NCI-H146 (cell line): ENCODE measurements at regions not wholly inside any gene's neighbourhood (a gene's known extent, or its start where the extent isn't known, plus 50 kb on each side); places are given as distances from the start of the nearest gene placed in this dataset.
"Not testable (repeated sequence)": the region's sequence is repeated elsewhere in the genome, so short reads cannot be mapped to it uniquely, and the experiment has no call there.

Source experiments
- DNase-seq: peaks from one replicate; lab custom pipeline; 2025; lab: John Stamatoyannopoulos, UW

DNA sequence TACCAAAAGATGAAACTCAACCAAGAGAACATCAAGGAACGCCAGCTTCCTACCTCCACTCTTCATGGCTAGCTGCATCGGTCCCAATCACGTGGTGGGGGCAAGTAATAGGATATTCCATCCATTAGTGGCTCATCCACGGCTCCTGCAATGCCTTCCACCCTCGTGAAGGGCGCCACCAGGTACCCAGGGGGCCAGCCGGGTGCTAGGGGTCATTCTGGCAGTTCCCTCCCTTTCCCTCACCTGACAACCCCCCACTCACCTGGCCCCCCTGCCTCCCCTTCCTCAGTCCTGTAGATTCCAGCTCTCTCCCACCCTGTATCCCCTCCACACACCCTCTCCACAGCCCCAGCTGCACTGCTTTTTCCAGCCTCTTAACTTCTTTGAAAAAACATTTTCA lies 161.9 kb downstream of the URI1 start:
- DNase-seq = no peak

GRCh38 chr19:30105316-30105715 lies 163.3 kb downstream of the URI1 start:
- DNase-seq = no peak

- DNase-seq = no peak
These were observed 163.7 kb downstream of the URI1 start for GRCh38 chr19:30105727-30106126.

- DNase-seq = no peak
These were observed 164.5 kb downstream of the URI1 start for GRCh38 chr19:30106417-30107095.

DNA sequence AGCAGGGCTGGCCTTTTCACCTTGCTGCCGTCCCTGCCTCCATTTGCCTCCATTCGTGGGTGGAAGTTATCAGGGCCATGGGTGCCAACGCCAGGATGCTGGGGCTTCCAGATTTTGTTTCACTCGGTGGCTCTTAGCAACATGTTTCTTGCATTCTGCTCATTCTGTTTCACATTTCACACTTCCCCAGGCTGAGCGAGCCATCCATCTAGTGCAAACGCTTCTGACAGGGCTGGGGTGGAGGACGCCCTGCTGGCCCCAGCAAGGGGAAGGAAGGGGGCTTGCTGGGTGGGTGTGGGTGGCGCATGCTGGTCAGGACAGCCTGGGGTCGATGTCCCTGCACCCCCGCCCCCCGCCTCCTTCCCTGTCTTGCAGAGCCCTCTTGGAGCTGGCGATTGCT lies 165.2 kb downstream of the URI1 start:
- DNase-seq = no peak

DNA sequence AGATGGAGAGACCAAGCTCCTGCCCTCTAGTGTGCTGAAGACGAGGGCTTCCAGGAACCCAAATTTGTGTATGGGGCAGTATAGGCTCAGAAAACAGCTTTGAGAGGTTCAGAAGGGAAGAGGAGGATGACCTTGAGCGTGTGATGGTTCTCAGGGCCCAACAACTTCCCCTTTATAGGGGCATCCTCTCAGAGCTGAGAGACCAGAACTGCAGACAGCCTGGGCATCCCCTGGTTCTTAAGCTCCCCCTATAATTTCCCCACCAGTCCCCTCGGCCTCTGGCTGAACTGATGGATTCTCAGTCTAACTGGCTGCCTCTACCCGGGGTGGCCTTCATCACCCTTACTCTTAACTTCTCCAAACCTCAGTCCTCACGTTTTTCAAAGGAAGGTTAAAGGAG lies 167.5 kb downstream of the URI1 start:
- no peak for DNase-seq

GRCh38 chr19:30111021-30111855 lies 169.2 kb downstream of the URI1 start:
- DNase-seq = no peak

DNA sequence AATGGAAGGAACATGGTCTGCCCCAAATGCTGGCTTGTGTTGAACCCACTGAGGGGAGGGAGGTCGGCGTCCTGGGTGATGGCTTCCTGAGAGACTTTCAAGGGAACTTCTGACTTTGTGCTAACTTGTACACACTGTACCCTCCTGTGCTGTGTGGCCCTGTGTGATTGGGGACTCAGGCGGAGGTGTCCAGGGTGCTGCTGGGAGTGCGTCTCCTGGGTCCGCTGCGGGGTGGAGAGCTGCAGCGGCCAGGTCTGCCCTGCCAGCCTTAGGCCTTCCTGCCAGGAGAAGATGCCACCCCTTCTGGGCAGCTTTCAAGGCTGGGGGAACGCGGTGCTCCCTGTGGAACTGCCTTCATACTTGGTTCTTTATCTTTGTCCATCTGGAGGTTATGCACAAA lies 170.1 kb downstream of the URI1 start:
- no peak for DNase-seq

DNA sequence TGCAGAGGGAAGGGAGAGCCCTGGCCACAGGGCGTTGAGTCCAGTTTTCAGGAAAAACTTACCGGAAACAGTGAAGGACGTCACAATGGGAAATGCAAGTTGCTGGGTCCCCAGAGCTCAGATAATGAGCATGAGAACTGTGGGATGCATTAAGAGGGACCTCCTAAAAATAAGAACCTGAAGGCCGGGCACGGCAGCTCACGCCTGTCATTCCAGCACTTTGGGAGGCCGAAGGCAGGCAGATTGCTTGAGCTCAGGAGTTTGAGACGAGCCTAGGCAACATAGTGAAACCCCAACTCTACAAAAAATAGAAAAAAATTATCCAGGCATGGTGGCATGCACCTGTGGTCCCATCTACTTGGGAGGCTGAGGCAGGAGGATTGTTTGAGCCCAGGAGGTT lies 170.6 kb downstream of the URI1 start:
- DNase-seq = no peak

DNA sequence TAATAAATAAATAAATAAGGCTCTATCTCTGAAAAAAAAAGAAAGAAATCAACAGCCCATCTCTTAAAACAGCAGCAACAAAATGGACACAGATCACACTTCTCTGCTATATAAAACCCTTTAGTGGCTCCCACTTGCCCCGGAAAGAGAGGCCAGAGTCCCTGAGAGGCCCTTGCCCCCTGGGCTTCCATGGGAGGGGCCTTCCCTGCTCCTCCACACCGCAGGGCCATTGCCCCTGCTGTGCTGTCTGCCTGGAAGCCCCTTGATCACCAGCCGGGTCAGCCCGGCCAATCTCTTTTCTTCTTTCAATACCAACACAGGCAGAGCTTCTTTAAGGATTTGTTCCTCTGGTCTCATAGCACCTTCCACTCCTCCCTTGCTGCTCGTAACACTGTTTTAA lies 171.1 kb downstream of the URI1 start:
- no peak for DNase-seq

DNA sequence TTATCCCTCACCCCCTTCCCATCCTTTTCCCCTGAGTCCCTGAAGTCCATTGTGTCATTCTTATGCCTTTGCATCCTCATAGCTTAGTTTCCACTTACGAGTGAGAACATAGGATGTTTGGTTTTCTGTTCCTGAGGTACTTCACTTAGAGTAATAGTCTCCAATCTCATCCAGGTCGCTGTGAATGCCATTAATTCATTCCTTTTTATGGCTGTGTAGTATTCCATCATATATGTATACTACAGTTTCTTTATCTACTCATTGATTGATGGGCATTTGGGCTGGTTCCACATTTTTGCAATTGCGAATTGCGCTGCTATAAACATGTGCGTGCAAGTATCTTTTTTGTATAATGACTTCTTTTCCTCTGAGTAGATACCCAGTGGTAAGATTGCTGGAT lies 172.1 kb downstream of the URI1 start:
- not testable (repeated sequence) for DNase-seq

- DNase-seq = no peak
These were observed 173.9 kb downstream of the URI1 start for GRCh38 chr19:30115947-30116346.

- no peak for DNase-seq
These were observed 174.5 kb downstream of the URI1 start for GRCh38 chr19:30116530-30116929.

DNA sequence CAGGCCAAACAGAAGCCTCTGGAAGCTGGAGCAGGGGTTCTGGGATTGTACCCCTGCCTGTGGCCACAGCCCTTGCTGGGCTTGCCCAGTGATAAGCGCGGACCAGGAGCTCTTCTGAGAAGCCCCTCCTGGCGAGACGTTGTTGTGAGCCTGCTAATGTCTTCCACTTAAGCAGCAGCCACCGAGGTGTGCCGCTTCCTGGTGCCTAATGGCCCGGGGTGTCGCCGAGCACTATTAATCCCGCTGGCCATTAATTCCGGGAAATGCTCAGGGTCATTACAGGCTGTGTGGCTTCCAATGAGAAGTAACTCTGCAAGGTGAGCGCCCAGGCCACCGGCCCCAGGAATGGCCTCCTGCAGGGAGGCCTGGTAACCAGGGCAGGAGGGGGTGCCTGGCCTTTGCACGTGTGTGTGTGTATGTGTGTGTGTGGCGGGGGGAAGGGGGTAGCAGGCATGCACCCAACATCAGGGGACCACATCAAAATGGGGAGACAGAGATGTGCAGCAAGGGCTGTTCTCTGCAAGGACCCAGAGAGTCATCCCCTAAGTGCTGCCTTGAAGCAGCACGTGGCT lies 175.0 kb downstream of the URI1 start:
- DNase-seq = no peak

DNA sequence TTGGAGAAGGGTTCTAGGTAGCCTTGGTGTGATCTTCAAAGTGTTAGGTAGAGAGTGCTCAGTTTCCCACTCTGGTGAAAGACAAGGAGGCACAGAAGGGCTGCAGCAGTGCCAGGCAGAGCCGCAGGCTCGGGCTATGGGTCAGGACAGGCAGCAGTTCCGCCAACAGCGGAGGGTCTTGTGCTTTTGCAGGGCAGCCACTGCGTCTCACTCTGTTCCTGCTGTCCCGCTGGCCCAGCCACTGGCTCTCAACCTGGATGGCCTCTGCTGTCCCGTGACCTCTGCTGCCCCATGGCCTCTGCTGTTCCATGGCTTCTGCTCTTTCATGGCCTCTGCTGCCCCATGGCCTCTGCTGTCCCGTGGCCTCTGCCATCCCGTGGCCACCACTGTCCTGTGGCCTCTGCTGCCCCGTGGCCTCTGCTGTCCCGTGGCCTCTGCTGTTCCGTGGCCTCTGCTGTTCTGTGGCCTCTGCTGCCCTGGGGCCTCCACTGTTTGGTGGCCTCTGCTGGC lies 175.7 kb downstream of the URI1 start:
- DNase-seq = no peak

- no peak for DNase-seq
These were observed 176.2 kb downstream of the URI1 start for GRCh38 chr19:30118221-30118620.

GRCh38 chr19:30118760-30119159 lies 176.7 kb downstream of the URI1 start:
- DNase-seq = no peak

- DNase-seq = no peak
These were observed 177.3 kb downstream of the URI1 start for GRCh38 chr19:30119180-30119908.

- DNase-seq = no peak
These were observed 178.9 kb downstream of the URI1 start for GRCh38 chr19:30120860-30121484.

- no peak for DNase-seq
These were observed 180.4 kb downstream of the URI1 start for GRCh38 chr19:30122431-30122830.

DNA sequence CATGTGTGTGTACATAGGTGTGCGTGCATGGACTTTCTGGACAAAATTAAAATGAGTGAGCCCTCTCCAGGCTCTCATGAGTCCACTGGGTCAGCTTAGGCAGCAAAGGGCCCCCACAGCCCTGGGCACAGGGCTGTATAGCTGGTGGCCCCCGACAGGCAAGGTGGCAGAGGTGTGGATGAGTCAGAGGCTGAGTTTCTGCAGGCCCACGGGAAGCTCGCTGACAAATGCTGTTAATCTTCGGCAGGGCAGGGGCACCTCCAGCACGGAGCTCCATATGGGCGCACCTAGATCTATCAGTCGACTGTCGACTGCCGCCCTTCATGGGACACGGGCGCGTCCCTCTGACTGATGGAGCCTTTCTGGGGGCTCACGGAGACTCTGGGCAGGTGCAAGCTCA lies 181.1 kb downstream of the URI1 start:
- no peak for DNase-seq

GRCh38 chr19:30123611-30124010 lies 181.6 kb downstream of the URI1 start:
- no peak for DNase-seq
